Stimulated activated CD8-positive, alpha-beta memory T cell treated with anti-CD3 and anti-CD28 coated beads, Interleukin-12 subunit alpha, Interleukin-12 subunit beta, amount 100 ng/mL, for 24 hours (primary cell): ENCODE measurements at regions not wholly inside any gene's neighbourhood (a gene's known extent, or its start where the extent isn't known, plus 50 kb on each side); places are given as distances from the start of the nearest gene placed in this dataset.
"Not testable (repeated sequence)": the region's sequence is repeated elsewhere in the genome, so short reads cannot be mapped to it uniquely, and the experiment has no call there.

ENCODE experiments used
- DNase-seq: peaks from one replicate; pipeline ENCODE4 v3.0.0-alpha.2; 2020; ENCODE audit errors: extremely low read depth

DNA sequence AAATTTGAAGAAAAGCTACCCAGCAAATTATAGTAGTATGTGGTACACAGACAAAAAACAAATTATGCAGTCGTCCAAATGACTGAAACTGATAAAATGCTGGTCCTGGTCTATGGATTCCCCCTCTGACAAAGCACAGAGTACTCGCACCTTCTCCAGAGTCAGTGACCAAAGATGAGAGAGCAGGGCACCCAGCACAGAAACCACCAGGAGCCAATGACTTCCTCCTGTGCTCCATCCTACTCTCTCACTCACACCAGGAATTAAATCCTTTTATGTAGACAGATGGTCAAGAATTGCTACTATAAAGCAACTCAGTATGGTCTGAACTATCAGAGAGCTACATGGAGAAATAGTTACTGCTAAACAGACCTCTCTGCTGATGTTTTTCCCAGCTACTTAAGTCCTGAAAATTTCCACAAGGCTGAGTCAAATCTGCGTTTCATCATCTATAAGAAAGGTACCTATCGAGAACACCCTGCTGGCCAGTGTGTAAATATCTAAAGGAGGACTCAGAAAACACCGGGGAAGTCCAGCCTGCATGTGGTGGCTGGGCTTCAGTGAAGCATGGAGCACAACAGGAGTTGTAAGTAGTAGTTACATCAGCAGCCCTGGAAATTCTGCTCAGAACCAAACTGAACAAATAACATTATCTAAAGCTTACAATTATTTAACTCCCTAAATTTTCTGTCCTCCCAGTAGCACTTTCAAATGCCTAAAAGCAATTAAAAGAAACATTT lies 84.5 kb upstream of the FBXO28 start:
- not testable (repeated sequence) for DNase-seq

DNA sequence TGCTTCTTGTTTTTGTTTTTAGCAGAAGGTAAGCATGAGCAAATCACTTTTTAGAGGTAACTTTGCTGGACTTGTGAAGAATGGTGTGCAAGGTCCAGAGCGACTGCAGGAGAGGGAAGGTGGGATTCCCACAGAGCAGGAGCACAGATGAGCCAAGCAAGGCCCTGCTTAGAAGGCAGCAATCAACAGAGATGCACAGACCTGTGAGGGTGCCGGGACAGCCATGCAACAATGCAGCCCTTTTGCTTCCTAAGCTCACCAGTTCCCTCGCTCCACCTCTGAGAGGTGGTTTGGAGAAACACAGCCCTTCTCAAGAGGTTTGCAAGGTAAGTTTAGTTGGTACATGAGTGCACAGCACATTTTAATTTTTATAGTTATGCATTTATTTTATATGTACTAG lies 85.1 kb upstream of the FBXO28 start:
- not testable (repeated sequence) for DNase-seq

DNA sequence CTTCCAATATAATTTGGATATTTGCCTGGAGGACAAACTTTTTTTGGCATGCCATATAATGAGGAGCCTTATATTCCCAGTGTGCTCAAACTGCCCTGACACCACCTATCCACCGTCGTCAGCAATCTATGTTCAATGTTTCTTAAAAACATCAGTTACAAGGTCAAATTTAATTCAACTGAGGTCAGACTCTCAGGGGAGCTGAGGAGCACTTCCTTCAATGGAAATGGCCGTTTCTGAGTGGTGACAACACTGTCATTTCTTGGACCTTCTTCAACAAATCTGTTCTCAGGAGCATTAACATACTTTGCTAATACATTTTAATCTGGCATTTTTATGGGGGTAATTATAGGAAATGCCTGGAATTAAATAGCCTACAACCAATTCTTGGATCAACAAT lies 90.8 kb upstream of the FBXO28 start:
- not testable (repeated sequence) for DNase-seq

GRCh38 chr1:224022249-224022970 lies 91.5 kb upstream of the FBXO28 start:
- DNase-seq: not testable (repeated sequence)

DNA sequence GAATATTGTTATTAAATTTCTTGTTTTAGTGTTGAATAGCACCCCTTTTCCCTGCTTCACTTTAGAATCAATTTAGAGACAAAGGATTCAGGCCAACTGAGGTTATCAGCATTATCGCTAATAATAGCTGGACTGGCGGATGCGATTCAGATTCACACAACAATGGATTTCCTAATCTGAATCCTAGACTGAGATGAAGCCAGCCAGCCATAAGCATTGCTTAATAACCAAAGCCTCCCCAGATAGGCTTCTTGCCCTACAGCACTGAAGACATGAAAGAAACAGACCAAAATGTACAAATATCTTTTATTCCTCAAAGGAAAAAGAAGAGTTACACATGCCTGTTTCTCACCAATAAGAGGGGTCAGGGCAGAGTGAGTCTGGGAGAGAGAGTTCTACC lies 94.0 kb upstream of the FBXO28 start:
- DNase-seq: not testable (repeated sequence)

- DNase-seq: not testable (repeated sequence)
Measured at GRCh38 chr1:224015782-224016181, 98.1 kb upstream of the FBXO28 start.

- no peak for DNase-seq
Measured at GRCh38 chr1:224014330-224014649, 99.6 kb upstream of the FBXO28 start.

DNA sequence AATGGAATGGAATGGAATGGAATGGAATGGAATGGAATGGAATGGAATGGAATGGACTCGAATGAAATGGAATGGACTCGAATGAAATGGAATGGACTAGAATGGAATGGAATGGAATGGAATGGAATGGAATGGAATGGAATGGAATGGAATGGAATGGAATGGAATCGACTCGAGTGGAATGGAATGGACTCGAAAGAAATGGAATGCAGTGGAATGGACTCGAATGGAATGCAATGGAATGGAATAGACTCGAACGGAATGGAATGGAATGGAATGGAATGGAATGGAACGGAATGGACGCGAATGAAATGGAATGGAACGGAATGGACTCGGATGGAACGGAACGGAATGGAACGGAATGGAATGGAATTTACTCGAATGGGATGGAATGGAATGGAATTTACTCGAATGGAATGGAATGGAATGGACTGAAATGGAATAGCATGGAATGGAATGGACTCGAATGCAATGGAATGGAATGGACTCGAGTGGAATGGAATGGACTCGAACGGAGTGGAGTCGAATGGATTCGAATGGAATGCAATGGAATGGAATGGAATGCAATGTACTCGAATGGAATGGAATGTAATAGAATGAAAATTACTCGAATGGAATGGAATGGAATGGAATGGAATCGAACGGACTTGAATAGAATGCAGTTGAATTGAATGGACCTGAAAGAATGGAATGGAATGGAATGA lies 100.1 kb upstream of the FBXO28 start:
- DNase-seq: not testable (repeated sequence)

GRCh38 chr1:224012807-224013434 lies 101.0 kb upstream of the FBXO28 start:
- not testable (repeated sequence) for DNase-seq

DNA sequence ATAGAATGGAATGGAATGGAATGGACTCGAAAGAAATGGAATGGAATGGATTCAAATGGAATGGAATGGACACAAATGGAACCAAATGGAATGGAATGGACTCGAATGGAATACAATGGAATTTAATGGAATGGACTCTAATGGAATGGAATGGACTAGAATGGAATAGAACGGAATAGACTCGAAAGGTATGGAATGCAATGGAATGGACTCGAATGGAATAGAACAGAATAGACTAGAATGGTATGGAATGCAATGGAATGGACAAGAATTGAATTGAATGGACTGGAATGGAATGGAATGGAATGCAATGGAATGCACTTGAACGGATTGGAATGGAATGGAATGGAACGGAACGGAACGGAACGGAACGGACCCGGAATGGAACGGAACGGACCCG lies 101.7 kb upstream of the FBXO28 start:
- not testable (repeated sequence) for DNase-seq

- not testable (repeated sequence) for DNase-seq
Measured at GRCh38 chr1:224011751-224012150, 102.2 kb upstream of the FBXO28 start.

DNA sequence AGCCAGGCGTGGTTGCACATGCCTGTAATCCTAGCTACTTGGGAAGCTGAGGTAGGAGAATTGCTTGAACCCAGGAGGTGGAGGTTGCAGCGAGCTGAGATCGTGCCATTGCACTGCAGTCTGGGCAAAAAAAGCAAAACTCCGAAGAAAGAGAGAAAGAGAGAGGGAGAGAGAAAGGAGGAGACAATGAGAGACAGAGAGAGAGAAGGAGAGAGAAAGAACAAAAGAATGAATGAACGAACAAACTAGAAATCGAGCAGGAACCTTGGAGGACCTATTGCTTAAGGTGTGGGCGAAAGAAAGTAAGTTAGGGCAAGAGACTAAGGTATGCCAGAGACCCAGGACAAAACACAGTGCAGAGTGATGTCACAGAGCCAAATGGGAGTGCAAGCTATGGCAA lies 102.8 kb upstream of the FBXO28 start:
- DNase-seq: not testable (repeated sequence)

- not testable (repeated sequence) for DNase-seq
Measured at GRCh38 chr1:224005973-224006372, 107.9 kb upstream of the FBXO28 start.

DNA sequence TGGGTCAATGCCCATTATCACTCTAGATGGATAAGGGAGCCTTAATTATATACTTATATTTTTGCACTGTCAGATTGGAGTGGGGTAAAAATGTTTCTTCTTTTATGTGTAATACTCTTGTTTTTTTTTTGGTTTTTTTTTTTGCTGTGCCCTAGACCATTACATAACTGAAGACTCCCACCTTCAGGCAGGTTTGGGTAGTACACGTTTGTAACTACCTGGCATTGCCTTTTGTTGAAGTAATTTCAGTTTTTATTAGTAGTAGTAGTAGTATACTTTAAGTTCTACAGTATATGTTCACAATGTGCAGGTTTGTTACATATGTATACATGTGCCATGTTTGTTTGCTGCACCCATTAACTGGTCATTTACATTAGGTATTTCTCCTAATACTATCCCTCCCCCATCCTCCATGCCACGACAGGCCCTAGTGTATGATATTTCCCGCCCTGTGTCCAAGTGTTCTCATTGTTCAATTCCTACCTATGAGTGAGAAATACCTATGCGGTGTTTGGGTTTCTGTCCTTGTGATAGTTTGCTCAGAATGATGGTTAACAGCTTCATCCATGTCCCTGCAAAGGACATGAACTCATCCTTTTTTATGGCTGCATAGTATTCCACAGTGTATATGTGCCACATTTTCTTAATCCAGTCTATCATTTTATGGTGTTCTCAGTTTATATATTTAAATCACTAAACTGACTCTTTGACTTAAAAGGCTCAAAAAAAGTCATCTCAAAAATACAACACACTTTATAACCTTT lies 109.2 kb upstream of the FBXO28 start:
- DNase-seq: not testable (repeated sequence)

- not testable (repeated sequence) for DNase-seq
Measured at GRCh38 chr1:224003896-224004295, 110.0 kb upstream of the FBXO28 start.

GRCh38 chr1:224001757-224002156 lies 112.2 kb upstream of the FBXO28 start:
- DNase-seq: not testable (repeated sequence)

GRCh38 chr1:223999761-224000160 lies 114.2 kb upstream of the FBXO28 start:
- DNase-seq: not testable (repeated sequence)

DNA sequence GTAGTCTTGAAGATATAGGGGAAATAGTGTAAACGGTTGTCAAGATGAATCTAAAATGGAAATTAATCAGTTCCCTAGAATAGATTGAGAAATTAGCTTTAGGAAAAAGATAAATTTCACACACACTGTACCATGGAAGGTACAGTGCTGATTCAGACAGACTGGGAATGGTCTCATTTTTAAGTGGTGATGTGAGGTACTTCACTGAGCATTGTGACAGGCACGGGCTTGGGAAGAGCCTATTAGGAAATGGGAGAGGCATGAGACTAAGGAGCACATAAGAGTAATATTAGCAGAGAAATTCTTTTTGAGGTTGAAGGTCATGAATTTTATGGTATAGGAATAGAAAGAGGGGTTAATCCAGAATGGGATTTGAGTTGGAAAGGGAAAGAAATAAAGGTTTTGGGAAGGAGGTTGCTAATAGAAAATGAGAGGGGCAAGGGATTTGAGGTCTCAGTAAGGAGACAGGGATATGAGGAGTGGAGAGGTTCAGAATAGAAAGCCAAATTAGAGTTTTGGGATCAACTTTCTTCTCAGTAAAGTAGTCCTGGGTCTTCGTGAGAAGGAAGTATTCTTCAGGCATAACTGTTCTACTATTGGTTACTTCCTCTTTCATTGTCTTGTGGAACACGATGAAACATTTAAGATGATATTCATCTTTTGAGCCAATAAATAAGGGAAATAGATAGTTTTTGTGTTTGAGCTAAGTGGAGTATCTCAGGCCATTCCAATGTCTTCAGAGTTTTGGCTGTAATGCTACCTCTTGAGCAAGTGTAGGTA lies 115.0 kb upstream of the FBXO28 start:
- DNase-seq: not testable (repeated sequence)

- not testable (repeated sequence) for DNase-seq
Measured at GRCh38 chr1:223996376-223996775, 117.5 kb upstream of the FBXO28 start.

DNA sequence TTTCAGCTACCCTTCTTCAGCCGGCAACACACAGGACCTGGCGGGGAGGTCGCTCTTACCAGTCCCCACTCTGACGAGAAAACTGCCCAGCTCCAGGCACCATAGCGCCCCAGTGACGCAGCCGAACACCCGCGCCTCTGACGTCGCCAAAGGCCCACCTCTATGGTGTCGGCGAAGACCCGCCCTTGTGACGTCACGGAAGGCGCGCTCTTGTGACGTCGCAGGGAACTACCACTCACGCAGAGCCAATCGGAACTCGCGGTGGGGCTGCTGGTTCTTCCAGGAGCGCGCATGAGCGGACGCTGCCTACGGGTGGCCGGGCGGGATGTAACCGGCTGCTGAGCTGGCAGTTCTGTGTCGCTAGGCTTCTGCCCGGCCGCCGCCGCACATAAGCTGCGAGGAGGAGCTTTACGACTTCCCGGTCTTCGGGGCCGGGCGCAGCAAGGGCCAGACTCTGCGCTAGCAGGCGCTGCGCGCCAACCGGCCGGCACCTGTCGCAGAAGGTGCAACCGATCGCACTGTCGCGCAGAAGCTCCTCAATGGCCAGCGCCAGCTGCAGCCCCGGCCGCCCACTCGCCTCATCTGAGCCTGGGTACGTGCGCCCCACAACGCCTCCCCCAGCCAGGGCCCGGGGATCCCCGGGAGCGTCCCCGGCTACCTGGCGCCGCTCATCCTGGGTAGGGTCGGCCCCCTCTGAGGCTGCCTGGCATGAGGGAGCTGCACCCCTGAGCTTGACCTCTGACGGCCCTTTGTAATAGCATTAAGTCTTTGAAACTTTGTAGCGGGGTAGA lies 121.3 kb upstream of the FBXO28 start:
- DNase-seq: peak; percentile 100
